HG02623 (cell line): ENCODE measurements at regions not wholly inside any gene's neighbourhood (a gene's known extent, or its start where the extent isn't known, plus 50 kb on each side); places are given as distances from the start of the nearest gene placed in this dataset.

ENCODE experiments used
- ATAC-seq: cut with Tn5 transposase; IDR thresholded peaks from one replicate; pipeline ENCODE4 v1.9.1; 2021; ENCODE audit warnings: moderate library complexity; ENCODE audit not compliant: unreplicated experiment

DNA sequence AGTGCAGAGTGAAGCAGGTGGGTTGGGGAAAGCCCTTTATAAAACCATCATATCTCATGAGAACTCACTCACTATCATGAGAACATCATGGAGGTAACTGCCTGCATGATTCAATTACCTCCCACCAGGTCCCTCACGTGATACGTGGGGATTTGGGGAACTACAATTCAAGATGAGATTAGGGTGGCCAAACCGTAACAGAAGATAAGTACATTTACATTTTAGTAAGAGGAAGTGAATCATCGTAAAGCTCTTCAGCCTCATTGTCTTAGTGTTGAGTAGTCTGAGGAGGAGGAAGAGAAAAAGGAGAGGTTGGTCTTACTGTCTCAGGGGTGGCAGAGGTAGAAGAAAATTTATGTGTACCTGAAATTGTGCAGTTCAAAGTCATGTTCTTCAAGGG is 1053.4 kb upstream of the ADGRL4 start:
- no peak for ATAC-seq

DNA sequence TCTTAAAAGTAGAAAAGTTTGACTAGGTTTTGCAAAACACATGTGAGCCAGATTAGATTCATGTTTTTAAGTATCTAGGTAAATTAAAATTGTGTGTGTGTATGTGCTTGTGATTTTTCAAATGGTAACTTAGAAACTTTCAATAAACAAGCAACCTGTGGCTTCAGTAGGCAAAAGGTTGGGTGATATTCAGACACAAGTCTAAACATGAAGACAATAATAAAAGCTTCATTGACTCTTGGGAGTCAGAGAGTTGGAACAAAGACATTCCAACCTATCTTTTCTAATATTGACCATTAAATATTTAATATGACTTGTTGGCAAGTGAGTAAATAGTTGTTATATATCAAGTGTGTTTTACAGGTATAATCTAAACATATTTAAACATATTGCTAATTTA is 1049.6 kb upstream of the ADGRL4 start:
- ATAC-seq: no peak

DNA sequence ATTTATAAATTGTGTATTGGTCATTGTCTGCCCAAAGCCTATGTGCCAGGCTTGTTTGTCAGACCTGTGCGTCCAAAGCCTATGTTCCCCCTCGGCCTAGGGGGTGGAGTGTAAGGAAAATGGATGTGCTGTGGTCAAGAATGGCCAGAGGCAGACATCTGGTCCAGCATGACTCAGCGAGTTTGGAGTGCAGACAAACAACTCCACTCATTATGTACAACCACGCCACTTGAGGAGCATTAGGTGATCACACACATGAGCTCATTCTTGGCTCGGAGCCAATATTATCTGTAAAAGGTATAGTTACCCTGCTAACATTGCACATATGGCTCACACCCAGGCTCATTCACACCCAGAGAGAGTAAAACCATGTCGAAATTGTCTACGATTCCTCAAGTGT is 1047.6 kb upstream of the ADGRL4 start:
- ATAC-seq: no peak

DNA sequence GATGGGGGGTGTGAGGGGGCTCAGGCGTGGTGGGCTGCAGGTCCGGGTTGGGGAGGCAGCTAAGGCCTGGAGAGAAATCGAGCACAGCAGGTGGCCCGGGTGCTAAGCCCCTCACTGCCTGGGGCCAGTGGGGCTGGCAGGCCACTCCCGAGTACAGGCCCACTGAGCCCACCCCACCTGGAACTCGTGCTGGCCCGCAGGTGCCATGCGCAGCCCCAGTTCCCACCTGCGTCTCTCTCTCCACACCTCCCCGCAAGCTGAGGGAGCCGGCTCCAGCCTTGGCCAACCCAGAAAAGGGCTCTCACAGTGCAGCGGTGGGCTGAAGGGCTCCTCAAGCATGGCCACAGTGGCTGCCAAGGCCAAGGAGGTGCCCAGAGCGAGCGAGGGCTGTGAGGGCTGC is 1047.1 kb upstream of the ADGRL4 start:
- ATAC-seq: no peak

DNA sequence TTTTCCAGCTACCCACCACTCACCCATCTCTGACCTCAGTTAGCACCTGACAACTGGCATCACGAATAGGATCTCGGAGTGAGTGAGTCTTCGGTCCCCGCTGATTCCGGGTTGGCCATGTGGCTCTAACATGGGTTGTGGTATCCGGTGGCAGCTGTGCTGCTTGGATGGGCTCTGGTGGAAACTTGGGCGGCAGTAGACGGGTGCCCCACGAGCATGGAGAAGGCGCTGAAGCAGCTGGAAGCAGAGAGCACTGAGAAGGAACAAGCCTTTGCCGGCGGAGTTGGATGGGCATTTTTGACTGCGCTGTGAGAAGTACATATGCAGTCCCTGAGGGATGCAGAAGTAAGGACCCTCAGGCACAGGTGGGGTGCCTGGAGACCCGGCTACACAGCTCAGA is 1044.0 kb upstream of the ADGRL4 start:
- ATAC-seq: no peak

DNA sequence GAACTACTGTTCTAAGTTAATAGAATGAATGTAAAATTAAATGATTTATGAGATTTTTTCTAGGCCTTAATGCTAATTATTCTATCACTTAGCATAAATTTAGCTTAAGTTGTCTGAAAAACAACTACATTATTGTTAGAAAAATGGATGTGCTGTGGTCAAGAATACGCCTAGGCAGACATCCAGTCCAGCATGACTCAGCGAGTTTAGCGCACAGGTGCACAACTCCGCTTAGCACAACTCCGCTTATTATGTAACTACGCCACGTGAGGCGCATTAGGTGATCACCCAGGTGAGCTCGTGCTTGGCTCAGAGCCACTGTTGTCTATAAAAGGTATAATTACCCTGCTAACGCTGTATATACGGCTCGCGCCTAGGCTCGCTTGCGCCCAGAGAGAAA is 1043.6 kb upstream of the ADGRL4 start:
- ATAC-seq: no peak

DNA sequence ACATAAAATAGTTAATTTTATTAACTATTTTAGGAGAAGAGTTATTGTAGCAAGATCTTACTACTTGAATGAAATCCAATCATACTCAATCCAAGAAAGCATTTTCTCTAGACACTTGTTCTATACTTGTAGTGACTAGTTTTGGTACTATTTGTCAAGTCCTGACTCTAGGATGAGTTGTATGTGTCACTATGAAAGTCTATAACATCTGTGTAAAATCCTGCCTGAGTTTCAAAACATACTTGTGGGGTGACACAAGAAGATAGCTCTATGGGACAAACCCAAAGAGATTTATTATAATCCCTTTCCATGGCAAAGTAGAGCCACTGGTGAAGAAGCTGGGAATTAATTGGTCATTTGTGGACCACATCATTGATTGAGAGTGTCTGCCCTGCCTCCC is 1042.2 kb upstream of the ADGRL4 start:
- no peak for ATAC-seq

DNA sequence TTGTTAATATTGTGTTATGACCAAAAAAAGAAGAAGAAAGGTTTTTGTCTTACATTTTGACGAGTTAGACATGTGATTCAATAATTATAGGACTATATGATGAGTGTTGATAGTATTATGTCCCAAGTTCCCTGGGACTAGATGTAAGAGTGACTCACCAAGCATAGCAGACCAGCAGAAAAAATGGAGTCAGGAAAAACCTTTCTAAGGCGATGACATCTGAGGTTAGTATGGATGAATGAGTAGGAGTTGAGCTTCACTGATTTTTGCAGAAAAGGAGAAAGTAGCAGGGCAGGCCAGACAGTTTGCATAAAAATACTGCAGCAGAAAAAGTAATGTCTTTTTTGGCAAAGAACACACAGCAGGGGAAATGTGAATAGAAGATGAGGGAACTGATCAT is 1041.3 kb upstream of the ADGRL4 start:
- no peak for ATAC-seq

DNA sequence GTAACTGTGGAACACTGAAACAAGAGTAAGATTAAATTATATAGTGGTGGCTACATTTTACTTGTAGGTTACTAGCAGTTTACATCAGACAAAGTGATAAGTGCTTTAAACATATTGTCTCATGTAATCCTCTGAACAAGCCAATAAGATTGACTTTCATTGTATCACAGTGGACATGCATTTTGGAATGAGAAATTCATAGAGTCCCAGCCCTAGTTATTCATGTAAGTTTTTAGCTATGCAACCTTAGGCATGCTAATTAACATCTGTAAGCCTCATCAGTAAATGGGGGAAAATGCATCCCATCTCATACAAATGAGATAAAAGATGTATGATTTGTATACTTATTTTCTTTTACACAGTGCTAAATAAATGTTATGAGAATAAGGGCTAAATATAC is 1038.1 kb upstream of the ADGRL4 start:
- no peak for ATAC-seq

DNA sequence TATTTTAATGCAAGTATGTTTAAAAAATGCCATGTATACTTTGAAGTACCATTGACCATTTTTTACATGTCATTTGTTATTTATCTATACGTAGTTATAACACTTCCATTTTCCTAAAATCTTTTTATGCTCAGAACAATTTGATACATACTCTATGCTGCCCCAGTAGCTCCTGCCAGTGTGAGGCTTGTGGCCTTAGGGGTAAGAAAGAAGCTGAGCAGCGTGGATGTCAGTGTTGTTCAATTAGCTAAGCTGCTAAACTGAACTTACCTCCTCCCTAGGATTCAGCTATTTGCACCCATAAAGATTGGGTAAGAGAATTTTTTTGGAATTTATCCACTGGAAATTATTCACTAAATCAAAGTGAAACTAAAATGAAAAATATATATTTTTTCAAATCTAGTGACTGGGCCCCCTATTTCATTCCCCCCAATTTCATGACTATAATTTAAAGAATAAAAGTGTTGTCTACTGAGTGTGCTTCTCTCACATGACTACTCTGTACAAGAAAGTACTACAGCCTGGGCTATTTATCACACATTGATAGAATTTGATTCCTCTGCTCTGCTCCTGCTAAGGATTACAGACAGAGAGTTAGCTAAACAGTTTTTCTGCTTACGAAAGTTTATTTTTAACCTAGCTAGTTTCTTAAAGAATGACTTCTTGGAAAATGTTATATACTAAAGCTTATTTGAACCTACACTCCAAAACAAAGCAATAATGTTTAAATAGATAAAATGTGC is 1030.3 kb upstream of the ADGRL4 start:
- ATAC-seq: no peak

DNA sequence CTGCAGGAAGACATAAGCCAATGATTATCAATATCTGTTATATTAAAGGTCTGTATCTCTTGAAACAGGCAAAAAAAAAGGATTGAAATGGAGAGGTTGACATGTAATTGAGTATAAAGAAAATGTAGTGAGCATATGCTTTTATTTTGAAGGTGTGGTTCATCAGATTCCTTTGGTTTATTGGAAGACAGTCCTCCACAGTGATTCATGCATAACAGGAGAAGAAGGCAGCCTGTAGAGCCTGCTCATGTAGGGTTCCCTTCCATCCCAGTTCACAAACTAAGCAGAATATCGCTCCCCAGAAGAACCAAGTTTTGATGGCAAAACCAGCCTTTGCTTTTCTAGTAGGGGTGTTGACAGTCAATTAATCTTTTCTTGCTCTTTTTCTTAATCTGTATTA is 1016.8 kb upstream of the ADGRL4 start:
- ATAC-seq: no peak

DNA sequence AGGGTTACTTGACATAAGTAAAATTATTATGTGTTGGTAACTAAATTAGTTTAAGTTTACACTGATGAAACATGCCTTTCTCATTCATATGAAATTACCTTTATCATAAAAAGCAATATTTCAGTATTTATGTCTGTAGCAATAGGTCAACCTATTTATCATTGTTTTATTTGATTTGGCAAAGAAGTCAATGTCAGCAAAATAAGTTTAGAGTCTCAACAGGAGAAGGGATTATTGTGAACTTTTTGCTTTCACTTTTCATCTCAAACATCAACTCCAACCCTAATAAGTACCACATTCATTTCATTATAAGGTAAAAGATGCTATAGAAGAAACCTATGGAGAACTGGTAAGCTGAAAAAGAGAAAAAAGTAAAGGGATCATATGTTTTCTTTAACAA is 1015.4 kb upstream of the ADGRL4 start:
- no peak for ATAC-seq

DNA sequence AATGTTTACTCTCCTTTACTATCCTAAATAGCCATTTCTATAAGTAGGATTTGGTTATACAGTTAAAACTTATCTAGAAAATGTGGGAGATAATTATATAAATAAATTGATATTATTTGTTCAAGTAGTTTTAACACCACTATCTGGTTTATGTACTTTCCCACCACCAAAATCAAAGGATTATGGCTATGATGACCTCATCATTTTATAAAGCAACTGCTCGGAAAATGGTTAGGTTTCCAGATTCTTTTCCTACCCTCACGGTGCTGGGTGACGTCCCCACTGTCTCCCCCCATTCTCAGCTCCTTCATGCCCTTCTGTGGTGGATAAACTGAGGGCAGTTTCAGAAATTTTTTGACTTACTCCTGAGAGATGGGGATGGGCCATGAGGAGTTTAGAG is 1011.8 kb upstream of the ADGRL4 start:
- ATAC-seq: no peak

DNA sequence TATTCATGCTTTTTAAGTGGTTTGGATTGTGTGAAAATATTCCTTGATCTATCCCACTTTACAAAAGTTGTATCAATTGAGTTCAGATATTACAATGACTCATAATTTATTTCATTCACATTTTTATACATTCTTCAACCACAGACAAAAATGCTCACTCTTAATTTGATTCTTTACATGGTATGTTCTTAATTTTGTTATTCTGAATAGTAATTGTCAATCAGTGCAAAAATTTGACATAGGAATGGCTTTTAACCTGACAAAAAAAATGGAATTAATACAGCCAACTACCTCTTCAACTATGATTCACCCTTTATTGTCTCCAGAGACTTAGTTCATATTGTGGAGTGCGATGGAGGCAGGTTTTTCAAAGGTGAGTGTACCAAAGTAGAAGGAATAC is 1002.4 kb upstream of the ADGRL4 start:
- ATAC-seq: no peak

DNA sequence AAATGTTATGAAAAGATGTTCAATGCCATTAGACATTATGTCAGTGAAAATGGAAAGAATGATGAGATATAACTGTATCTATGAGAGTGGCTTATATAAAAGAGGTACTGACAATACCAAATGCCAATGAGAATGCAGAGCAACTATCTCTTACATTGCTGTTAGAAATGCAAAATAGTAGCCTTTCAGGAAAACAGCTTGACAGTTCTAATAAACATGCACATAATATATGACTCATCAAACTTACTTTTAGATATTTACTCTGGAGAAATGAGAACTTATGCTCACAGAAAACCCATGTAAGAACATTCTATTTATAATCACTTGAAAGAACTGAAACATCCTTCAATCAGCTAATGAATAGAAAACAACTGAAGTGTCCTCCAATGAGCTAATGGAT is 996.7 kb upstream of the ADGRL4 start:
- ATAC-seq: no peak

DNA sequence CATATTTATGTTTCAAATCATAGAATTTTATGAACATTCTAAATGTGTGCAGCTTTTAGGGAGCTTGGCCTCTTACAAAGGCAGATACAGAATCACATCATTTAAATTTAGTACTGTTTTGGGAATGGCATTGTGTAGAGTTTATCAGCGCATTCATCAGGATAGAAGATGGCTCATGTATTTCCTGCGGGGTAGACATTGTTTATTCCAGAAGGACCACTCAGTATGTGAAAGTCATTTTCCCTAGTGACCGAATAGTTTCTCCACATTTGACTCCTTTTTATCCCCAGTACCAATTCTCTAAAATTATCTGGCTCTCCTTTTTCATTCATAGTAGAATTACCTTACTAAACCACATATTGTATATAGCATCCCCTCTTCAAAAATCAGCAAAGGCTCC is 981.9 kb upstream of the ADGRL4 start:
- ATAC-seq: no peak

DNA sequence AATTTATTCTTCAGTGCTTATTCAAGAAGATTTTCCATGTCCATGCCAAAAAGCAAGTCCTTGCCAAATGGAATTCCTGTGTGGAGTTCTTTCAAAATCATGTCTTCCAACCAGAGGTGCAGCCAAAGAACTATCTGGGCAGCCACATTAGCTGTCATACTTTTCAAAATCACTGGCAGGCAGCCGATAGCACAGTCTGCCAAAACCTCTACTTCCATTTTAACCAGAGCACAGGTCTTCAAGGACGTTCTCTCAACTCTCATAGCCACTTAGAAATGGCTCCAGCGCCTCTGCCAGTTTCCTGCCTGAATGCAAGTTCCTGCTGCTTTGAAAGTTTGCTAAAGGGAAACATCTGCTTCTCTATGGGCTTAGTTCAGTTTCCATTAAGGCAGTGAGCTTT is 975.7 kb upstream of the ADGRL4 start:
- no peak for ATAC-seq

DNA sequence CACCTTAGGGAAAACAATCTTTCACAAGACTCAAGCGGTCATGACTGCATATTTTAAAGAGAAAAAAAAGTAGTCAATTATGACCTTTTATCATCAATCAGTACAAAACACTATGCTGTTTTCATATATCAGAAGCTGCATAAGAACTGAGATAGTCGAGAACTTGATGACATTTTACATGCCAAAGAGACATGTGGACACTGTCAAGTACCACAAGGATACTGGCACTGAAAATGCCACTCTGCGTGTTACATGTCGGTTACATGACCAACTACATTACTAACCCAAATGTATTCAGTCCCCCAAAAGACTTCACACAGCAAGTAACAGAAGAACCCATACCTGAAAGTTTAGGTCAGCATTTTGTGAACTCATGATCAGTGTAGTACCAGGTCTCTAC is 975.0 kb upstream of the ADGRL4 start:
- no peak for ATAC-seq

DNA sequence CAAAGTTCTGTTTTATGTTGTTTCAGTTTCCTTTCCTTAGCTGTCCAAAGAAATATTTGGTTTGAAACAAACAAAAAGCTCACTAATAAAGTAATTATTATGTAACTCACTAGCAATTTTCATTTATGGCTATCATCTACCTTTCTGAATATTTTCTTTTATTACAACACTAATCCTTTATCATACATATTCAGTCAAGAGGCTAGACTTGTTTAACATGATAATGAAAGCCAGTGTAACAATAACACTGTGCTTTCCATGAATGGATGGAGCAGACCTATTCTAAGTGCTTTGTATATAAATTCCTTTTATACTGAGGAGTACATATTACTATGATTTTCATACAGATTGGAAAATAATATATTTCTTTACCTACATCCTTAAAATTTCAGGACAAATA is 972.8 kb upstream of the ADGRL4 start:
- ATAC-seq: no peak

DNA sequence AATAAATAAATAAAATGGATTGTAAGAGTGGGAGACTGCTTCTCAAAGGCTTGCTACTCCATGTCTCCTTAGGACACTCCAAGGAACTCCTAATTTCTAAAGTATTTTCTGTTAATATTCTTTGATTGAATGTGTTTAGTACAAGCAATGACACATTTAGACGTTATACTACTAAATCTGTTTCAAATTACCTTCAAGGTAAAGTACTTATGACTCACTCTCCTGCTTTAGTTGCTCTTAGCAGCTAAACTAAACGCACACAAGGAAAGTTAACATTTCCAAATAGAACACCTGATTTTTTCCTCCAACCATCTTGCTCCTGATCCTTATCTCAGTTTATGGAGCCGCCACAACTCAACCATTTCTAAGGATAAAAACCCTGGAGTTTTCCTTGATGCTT is 969.8 kb upstream of the ADGRL4 start:
- no peak for ATAC-seq

DNA sequence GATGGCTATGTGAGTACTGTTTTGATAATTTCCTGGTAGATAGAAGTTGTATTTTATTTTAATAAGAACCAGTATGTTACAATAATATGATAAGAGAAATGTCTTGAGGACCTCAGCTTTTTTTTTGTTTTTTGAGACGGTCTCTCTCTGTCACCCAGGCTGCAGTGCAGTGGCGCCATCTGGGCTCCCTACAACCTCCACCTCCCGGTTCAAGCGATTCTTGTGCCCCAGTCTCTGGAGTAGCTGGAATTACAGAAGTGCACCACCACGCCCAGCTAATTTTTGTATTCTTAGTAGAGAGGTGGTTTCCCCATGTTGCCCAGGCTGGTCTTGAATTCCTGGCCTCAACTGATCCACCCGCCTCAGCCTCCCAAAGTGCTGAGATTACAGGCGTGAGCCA is 968.1 kb upstream of the ADGRL4 start:
- no peak for ATAC-seq

DNA sequence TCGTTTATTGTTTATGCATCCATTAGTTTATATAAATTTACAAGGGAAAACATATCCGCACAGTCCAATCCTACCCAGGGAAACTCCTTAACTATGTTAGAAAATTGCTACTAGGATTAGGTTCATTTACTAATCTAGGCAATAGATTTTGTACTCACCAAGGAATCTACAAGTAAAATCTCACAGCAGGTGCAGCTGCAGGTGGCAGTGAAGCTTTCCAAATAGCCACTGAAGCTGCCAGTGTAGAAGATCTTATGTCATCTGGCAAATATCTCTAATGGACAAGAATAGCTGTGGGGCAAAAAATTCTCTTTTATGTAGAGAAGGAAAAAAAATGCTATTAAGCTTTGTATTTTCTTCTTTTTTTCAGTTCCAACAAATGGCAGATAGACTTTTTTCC is 963.4 kb upstream of the ADGRL4 start:
- ATAC-seq: no peak

DNA sequence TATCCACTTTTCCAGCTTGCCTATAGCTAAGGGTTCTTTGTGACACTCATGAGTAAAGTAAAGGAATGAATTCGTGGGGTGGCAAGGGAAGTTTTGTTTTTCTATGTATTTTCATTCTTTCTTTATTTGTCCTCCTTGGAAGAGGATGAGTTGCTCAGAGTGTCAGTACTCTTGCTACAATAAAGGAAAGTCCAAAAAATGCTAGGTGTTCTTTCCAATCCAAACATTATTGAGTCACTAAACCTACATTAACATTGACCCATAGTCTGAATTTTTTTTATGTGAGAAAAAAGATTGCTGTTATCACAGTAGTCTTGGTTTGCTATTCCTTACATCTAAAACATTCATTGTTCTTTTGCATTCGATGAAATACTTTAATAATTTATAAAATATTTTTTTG is 959.9 kb upstream of the ADGRL4 start:
- ATAC-seq: no peak

DNA sequence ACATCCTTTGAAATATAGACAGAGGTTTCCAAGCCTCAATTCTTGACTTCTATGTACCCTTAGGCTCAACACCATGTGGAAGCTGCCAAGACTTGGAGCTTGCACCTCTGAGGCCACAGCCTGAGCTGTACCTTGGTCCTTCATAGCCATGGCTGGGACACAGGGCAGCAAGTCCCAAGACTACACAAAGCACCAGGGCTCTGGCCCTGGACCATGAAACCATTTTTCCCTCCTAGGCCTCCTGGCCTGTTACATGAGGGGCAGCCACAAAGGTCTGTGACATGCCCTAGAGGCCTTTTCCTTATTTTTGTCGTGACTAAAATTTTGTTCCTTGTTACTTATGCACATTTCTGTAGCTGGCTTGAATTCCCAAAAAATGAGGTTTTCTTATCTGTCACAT is 953.1 kb upstream of the ADGRL4 start:
- no peak for ATAC-seq
